HepG2 (cell line): ENCODE measurements at regions not wholly inside any gene's neighbourhood (a gene's known extent, or its start where the extent isn't known, plus 50 kb on each side); places are given as distances from the start of the nearest gene placed in this dataset.

Experiments used
- ATAC-seq: fragments of 200-7000 bp; cut with Tn5 transposase; 3 replicates; pipeline ENCODE4 v1.9.1; 2020; ENCODE audit warnings: mild to moderate bottlenecking, moderate library complexity
- BruUV-seq: library from RNA; stranded (reverse); fragments of 400-500 nt; replicated peaks from 2 replicates; lab custom pipeline; 2021; lab: Mats Ljungman, UMichigan
- CTCF ChIA-PET: fragments of 300-600 bp; formaldehyde crosslinking; extraction: SDS; loops from one replicate; lab custom pipeline; 2021; ENCODE audit warnings: low total read pairs, inconsistent platforms, low intra/inter-chr PET ratio; lab: Yijun Ruan, JAX
- POLR2A ChIA-PET: fragments of 350-600 bp; sonication (Branson Sonifier 250); formaldehyde crosslinking; loops from one replicate; lab custom pipeline; 2020; ENCODE audit warnings: antibody characterized with exemption, inconsistent platforms; lab: Yijun Ruan, JAX
- DNase-seq: peaks from one replicate; pipeline ENCODE4 v3.0.0-alpha.2; 2015; ENCODE audit warnings: low spot score
- FAIRE-seq: peaks from 3 replicates; lab custom pipeline; 2011; peaks lifted over from hg19 to GRCh38; lab: Jason Lieb, UNC
- H2AFZ ChIP-seq: one replicate; pipeline ENCODE4 v1.6.1; 2011; ENCODE audit warnings: low read length, inconsistent platforms
- H3K27ac ChIP-seq: fragments of 300-600 bp; 3 replicates; pipeline ENCODE4 v1.8.0; 2011; ENCODE audit warnings: mixed run types, mild to moderate bottlenecking, mixed read lengths, low read length, inconsistent platforms; ENCODE audit not compliant: insufficient read depth; ENCODE audit errors: extremely low read length
- H3K27me3 ChIP-seq, 2 experiments: fragments of 200-600 bp in 1 of 2; 2 replicates in 1 of 2; 3 replicates in 1 of 2; pipeline versions ENCODE4 v1.6.0 to v1.8.0; 2011; ENCODE audit warnings: low read length in 2 of 2, mild to moderate bottlenecking in 2 of 2, moderate library complexity in 2 of 2, inconsistent platforms in 1 of 2; ENCODE audit not compliant: insufficient read depth in 2 of 2, control insufficient read depth in 1 of 2
- H3K36me3 ChIP-seq, 2 experiments: fragments of 200-600 bp in 1 of 2; replicated peaks in 1 of 2; 2 replicates in 1 of 2; 3 replicates in 1 of 2; pipeline versions ENCODE4 v1.5.1 to v1.8.0; 2011; ENCODE audit warnings: low read length in 2 of 2, inconsistent platforms in 1 of 2; ENCODE audit not compliant: insufficient read depth in 2 of 2, control insufficient read depth in 1 of 2
- H3K4me1 ChIP-seq: 2 replicates; pipeline ENCODE4 v1.5.1; 2012; ENCODE audit warnings: low read length, inconsistent platforms; ENCODE audit not compliant: insufficient read depth
- H3K4me2 ChIP-seq: 2 replicates; pipeline ENCODE4 v1.6.0; 2011; ENCODE audit warnings: low read depth, low read length, inconsistent platforms
- H3K4me3 ChIP-seq, 3 experiments: fragments of 200-600 bp in 1 of 3; sonication (generic), shearing (Covaris generic) in 1 of 3; replicated peaks in 1 of 3; 2 replicates each; pipeline ENCODE4 v1.5.1; 2011 to 2016; ENCODE audit warnings: low read length in 3 of 3, inconsistent platforms in 2 of 3, low read depth in 2 of 3, mild to moderate bottlenecking in 2 of 3, control low read depth in 1 of 3, mixed read lengths in 1 of 3; ENCODE audit not compliant: insufficient read depth in 1 of 3
- H3K79me2 ChIP-seq: one replicate; pipeline ENCODE4 v1.6.1; 2011; ENCODE audit warnings: low read length, inconsistent platforms; ENCODE audit not compliant: insufficient read depth
- H3K9ac ChIP-seq: 2 replicates; pipeline ENCODE4 v1.6.0; 2011; ENCODE audit warnings: mild to moderate bottlenecking, low read depth, low read length, inconsistent platforms; ENCODE audit not compliant: insufficient read depth
- H3K9me3 ChIP-seq: 2 replicates; pipeline ENCODE4 v1.5.1; 2012; ENCODE audit warnings: mild to moderate bottlenecking, low read length
- H4K20me1 ChIP-seq: 2 replicates; pipeline ENCODE4 v1.6.0; 2011; ENCODE audit warnings: inconsistent platforms, mild to moderate bottlenecking, low read length, moderate library complexity; ENCODE audit not compliant: insufficient read depth
- ATF7 ChIP-seq, 2 experiments: fragments of 450-650 bp in 1 of 2; sonication (generic) in 1 of 2; formaldehyde crosslinking in 1 of 2; IDR thresholded peaks; 2 replicates each; pipeline versions ENCODE4 v1.4.0 to v1.6.1; 2016 to 2020; ENCODE audit warnings: antibody characterized with exemption in 1 of 2, mild to moderate bottlenecking in 1 of 2, missing genetic modification reagents in 1 of 2
- CCDC6 ChIP-seq: sonication (generic); formaldehyde crosslinking; IDR thresholded peaks from 2 replicates; pipeline ENCODE4 v1.8.1; 2022; ENCODE audit warnings: mild to moderate bottlenecking, missing genetic modification reagents, moderate library complexity
- GMEB1 ChIP-seq: sonication (generic); formaldehyde crosslinking; IDR thresholded peaks from 2 replicates; pipeline ENCODE4 v1.5.1; 2020; ENCODE audit warnings: missing genetic modification reagents, mild to moderate bottlenecking, borderline replicate concordance
- HES4 ChIP-seq: sonication (generic); formaldehyde crosslinking; IDR thresholded peaks from 2 replicates; pipeline ENCODE4 v1.9.0; 2021; ENCODE audit warnings: mild to moderate bottlenecking, missing genetic modification reagents, borderline replicate concordance
- MZF1 ChIP-seq: sonication (generic); formaldehyde crosslinking; IDR thresholded peaks from 2 replicates; pipeline ENCODE4 v1.8.1; 2023; ENCODE audit warnings: mild to moderate bottlenecking, missing genetic modification reagents, borderline replicate concordance
- PCBP1 ChIP-seq: fragments of 200-400 bp; formaldehyde crosslinking; IDR thresholded peaks from 2 replicates; pipeline ENCODE4 v1.6.1; 2017; ENCODE audit warnings: mild to moderate bottlenecking, low read depth, low read length, borderline replicate concordance
- REXO4 ChIP-seq: sonication (generic); formaldehyde crosslinking; IDR thresholded peaks from 2 replicates; pipeline ENCODE4 v1.8.0; 2022; ENCODE audit warnings: missing genetic modification reagents, mild to moderate bottlenecking, borderline replicate concordance
- SKI ChIP-seq: fragments of 450-650 bp; IDR thresholded peaks from one replicate; pipeline ENCODE4 v1.6.1; 2018; ENCODE audit warnings: mild to moderate bottlenecking; ENCODE audit not compliant: partially characterized antibody
- SMC3 ChIP-seq: IDR thresholded peaks from 2 replicates; pipeline ENCODE4 v1.6.1; 2011; ENCODE audit warnings: low read length, improper control_type of control experiment
- YEATS2 ChIP-seq: sonication (generic); formaldehyde crosslinking; IDR thresholded peaks from 2 replicates; pipeline ENCODE4 v1.4.0; 2020; ENCODE audit warnings: missing genetic modification reagents, borderline replicate concordance
- ZBTB21 ChIP-seq: sonication (generic); formaldehyde crosslinking; IDR thresholded peaks from 2 replicates; pipeline ENCODE4 v1.4.0; 2020; ENCODE audit warnings: missing genetic modification reagents
- ZNF24 ChIP-seq: fragments of 450-650 bp; IDR thresholded peaks from 2 replicates; pipeline ENCODE4 v1.6.1; 2017; ENCODE audit warnings: antibody characterized with exemption, mild to moderate bottlenecking
- ZNF34 ChIP-seq: sonication (generic); formaldehyde crosslinking; IDR thresholded peaks from 2 replicates; pipeline ENCODE4 v1.4.0; 2020; ENCODE audit warnings: mild to moderate bottlenecking, missing genetic modification reagents, borderline replicate concordance
- ZNF552 ChIP-seq: sonication (generic); formaldehyde crosslinking; IDR thresholded peaks from 2 replicates; pipeline ENCODE4 v1.9.0; 2022; ENCODE audit warnings: missing genetic modification reagents, mild to moderate bottlenecking, borderline replicate concordance
- ZNF564 ChIP-seq: sonication (generic); formaldehyde crosslinking; IDR thresholded peaks from 2 replicates; pipeline ENCODE4 v1.8.1; 2023; ENCODE audit warnings: mild to moderate bottlenecking, missing genetic modification reagents
- ZNF619 ChIP-seq: sonication (generic); formaldehyde crosslinking; IDR thresholded peaks from 2 replicates; pipeline ENCODE4 v1.4.0; 2020; ENCODE audit warnings: mild to moderate bottlenecking, missing genetic modification reagents
- ZNF780A ChIP-seq: sonication (generic); formaldehyde crosslinking; IDR thresholded peaks from 2 replicates; pipeline ENCODE4 v1.8.0; 2022; ENCODE audit warnings: mild to moderate bottlenecking, missing genetic modification reagents, moderate library complexity
- ZNF841 ChIP-seq: sonication (generic); formaldehyde crosslinking; IDR thresholded peaks from 2 replicates; pipeline ENCODE4 v1.8.1; 2023; ENCODE audit warnings: missing genetic modification reagents, borderline replicate concordance
- WGBS: methylation state at CpG from one replicate; pipeline ENCODE4 v1.1.6; 2017; ENCODE audit warnings: low lambda C conversion rate; 5-methylcytosine and 5-hydroxymethylcytosine counted together
- in situ Hi-C: cut with HindIII; loops from 2 replicates; pipeline ENCODE4 v1.10.0; 2017; ENCODE audit warnings: low pct_unique_long_range_greater_than_20kb; ENCODE audit not compliant: extremely low pct_ligation_motif_present
- intact Hi-C: fragments of 100-400 bp; cut with micrococcal nuclease; formaldehyde crosslinking; loops from one replicate; pipeline ENCODE4 v1.10.0; 2022; ENCODE audit not compliant: unreplicated experiment

DNA sequence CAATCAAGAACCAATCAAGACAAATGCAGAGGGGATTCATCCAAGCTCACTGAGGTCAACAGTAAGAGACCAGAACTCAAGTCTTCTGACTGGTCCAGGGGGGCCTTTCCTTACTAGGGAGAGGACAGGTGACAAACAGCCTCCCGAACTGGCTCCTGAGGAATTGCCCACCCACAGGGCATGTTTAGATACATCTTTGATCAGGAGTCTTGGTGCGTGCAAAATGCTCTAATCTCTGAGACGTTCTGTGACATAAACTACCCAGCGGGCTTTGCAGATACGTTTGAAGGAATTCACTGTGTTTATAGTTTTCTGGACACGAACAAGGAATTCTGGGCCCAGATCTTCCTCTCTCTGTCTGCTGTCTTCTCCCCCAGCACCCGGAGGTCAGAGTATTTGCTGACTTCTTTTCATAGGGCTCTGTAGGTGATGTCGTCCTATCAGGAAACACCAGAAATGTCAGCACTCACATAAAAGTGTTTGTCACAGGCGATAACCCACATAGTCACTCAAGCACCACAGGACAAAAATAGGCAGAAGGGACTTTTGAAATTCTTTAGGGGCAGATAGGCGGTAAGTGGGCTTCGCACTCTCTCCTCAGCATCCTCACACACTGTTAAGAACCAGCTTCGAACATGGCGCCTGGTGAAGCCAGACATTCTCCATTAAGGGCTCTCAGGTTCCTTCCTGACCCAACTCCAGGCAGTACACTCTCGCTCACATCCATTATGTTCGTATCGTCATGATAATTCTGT, 349.0 kb downstream of the CYRIA start:
- TF ChIP-seq REXO4 (no peak), CCDC6 (CRISPR knock-in tag) (no peak), ZNF841 (CRISPR knock-in tag) (no peak), SMC3 (no peak), HES4 (CRISPR knock-in tag) (no peak), ZNF619 (CRISPR knock-in tag) (no peak)
- no TSS peak for BruUV-seq
- no peaks in the 10 kb centered on the region for H4K20me1 ChIP-seq
- no peaks in the 10 kb centered on the region for H3K36me3 ChIP-seq
- in situ Hi-C loops (no loop called here), intact Hi-C loops (no loop called here)
- FAIRE-seq (no peak), DNase-seq (no peak), ATAC-seq (no peak)
- H3K4me2 ChIP-seq, result no peak overlapping the region
- no peaks in the 10 kb centered on the region for H3K79me2 ChIP-seq
- no peaks in the 10 kb centered on the region for H3K9me3 ChIP-seq
- no peak overlapping the region for H3K4me3 ChIP-seq
- 77% methylated on average over 16 of the region's 16 CpGs for WGBS
- ChIA-PET CTCF (no interaction called here), POLR2A (no interaction called here)
- no peaks in the 10 kb centered on the region for H3K4me1 ChIP-seq
- H3K27me3 ChIP-seq, result no peaks in the 10 kb centered on the region
- no peak overlapping the region for H2AFZ ChIP-seq
- no peak overlapping the region for H3K9ac ChIP-seq
- H3K27ac ChIP-seq, result no peak overlapping the region

DNA sequence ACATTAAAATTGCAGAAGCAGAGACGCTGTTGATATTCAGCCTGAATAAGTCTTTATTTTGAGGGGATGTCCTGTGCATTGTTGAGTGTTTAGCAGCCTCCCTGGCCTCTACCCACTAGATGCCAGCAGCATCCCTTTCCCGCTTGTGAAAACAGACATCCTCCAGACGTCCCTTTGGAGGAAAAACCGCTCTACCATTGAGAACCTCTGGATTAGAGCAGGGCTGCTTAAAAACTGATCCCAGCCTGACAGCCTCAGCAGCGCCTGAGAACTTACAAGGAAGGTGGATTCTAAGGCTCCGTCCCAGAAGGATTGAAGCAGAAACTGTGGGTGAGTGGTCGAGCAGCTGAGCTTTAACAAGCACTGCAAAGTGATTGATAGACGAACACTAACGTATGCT, 349.7 kb downstream of the CYRIA start:
- ATAC-seq (no peak), FAIRE-seq (no peak), DNase-seq (no peak)
- no peaks in the 10 kb centered on the region for H3K4me1 ChIP-seq
- 54% methylated on average over 9 of the region's 9 CpGs for WGBS
- no peak overlapping the region for H3K4me3 ChIP-seq
- no peaks in the 10 kb centered on the region for H4K20me1 ChIP-seq
- no peaks in the 10 kb centered on the region for H3K79me2 ChIP-seq
- H2AFZ ChIP-seq, result no peak overlapping the region
- no peaks in the 10 kb centered on the region for H3K27me3 ChIP-seq
- H3K27ac ChIP-seq, result no peak overlapping the region
- H3K9ac ChIP-seq, result no peak overlapping the region
- intact Hi-C loops (no loop called here), in situ Hi-C loops (no loop called here)
- no peaks in the 10 kb centered on the region for H3K9me3 ChIP-seq
- ChIA-PET CTCF (no interaction called here), POLR2A (no interaction called here)
- no peaks in the 10 kb centered on the region for H3K36me3 ChIP-seq
- BruUV-seq, result no TSS peak
- no peak overlapping the region for H3K4me2 ChIP-seq
- no peak for TF ChIP-seq ZNF24
- TF ChIP-seq ZNF564, result no peak
- no peak for TF ChIP-seq GMEB1
- TF ChIP-seq ZBTB21 (CRISPR knock-in tag), result no peak
- TF ChIP-seq PCBP1, result no peak
- no peak for TF ChIP-seq ZNF34 (CRISPR knock-in tag)
- no peak for TF ChIP-seq ZNF552
- no peak for TF ChIP-seq YEATS2 (CRISPR knock-in tag)
- no peak for TF ChIP-seq ATF7 (IDR thresholded peaks at IDR 0.05)
- no peak for TF ChIP-seq ATF7 (CRISPR knock-in tag; IDR thresholded peaks at IDR 0.05)
- no peak for TF ChIP-seq SKI
- no peak for TF ChIP-seq MZF1 (CRISPR knock-in tag)
- TF ChIP-seq ZNF780A (CRISPR knock-in tag), result no peak
